ENCODE measurements at regions not wholly inside any gene's neighbourhood (a gene's known extent, or its start where the extent isn't known, plus 50 kb on each side); places are given as distances from the start of the nearest gene placed in this dataset.

- Histone ChIP-seq H3K36me3 (ENCODE audit: control insufficient read depth in 2 of 2, extremely low read depth in 1 of 2, insufficient read depth in 2 of 2, low read length in 2 of 2) (no peaks in the 10 kb centered on the region), H3K4me3 (replicated peaks in 1 of 3; ENCODE audit: insufficient read depth in 1 of 3, low read depth in 1 of 3, low read length in 3 of 3) (no peak overlapping the region), H4K20me1 (replicated peaks; ENCODE audit: control insufficient read depth, extremely low read depth, insufficient read depth, low read length) (no peaks in the 10 kb centered on the region), H3K9me1 (replicated peaks; ENCODE audit: control insufficient read depth, extremely low read depth, insufficient read depth, low read length) (no peaks in the 10 kb centered on the region), H3K27ac (ENCODE audit: insufficient read depth, low read depth, low read length) (no peak overlapping the region), H3K79me2 (ENCODE audit: control insufficient read depth, insufficient read depth, low read length) (no peaks in the 10 kb centered on the region), H3K9me3 (replicated peaks; ENCODE audit: control insufficient read depth, insufficient read depth, low read length) (no peaks in the 10 kb centered on the region), H3K4me2 (ENCODE audit: insufficient read depth, low read length) (no peak overlapping the region), H3K4me1 (ENCODE audit: control insufficient read depth, extremely low read depth, insufficient read depth, low read length) (no peaks in the 10 kb centered on the region), H2AFZ (ENCODE audit: low read depth, low read length) (no peak overlapping the region), H3K27me3 (ENCODE audit: control insufficient read depth in 2 of 2, insufficient read depth in 2 of 2, low read length in 2 of 2) (no peaks in the 10 kb centered on the region), H3K9ac (replicated peaks; ENCODE audit: extremely low read depth, insufficient read depth, low read length) (no peak overlapping the region)
- POLR2A ChIA-PET = no interaction called here
- CTCF ChIA-PET = no interaction called here
- no TSS peak for BruUV-seq (replicated peaks)
- DNase-seq (ENCODE audit: low read depth, low spot score) = no peak
- intact Hi-C loops (cut with micrococcal nuclease) (no loop called here), dilution Hi-C loops (cut with MboI; ENCODE audit: extremely low pct_ligation_motif_present, low sequenced_read_pairs) (no loop called here)
- no peak for FAIRE-seq
- no peak for TF ChIP-seq JUN (IDR thresholded peaks at IDR 0.05; ENCODE audit: borderline replicate concordance, insufficient read depth, insufficient read length, low read depth)
- TF ChIP-seq EZH2 (IDR thresholded peaks at IDR 0.05; ENCODE audit: borderline replicate concordance, low read depth, low read length, severe bottlenecking) = no peak
- TF ChIP-seq POLR2A (IDR thresholded peaks at IDR 0.05; ENCODE audit: low read depth, low read length) = no peak
- no peak for TF ChIP-seq MYC (IDR thresholded peaks at IDR 0.05; ENCODE audit: low read depth, low read length)
- no peak for TF ChIP-seq MAX (IDR thresholded peaks at IDR 0.05; ENCODE audit: insufficient read depth, insufficient read length)
- TF ChIP-seq POLR2AphosphoS5 (IDR thresholded peaks at IDR 0.05; ENCODE audit: insufficient read depth, low read depth, low read length) = no peak
- no peak for TF ChIP-seq FOS (IDR thresholded peaks at IDR 0.05; ENCODE audit: borderline replicate concordance, insufficient read depth, low read length)
- TF ChIP-seq GATA2 (IDR thresholded peaks at IDR 0.05; ENCODE audit: insufficient read depth, insufficient read length, low read depth, low read length) = no peak
- no peak for TF ChIP-seq CTCF (IDR thresholded peaks at IDR 0.05; ENCODE audit: extremely low read depth in 1 of 2, insufficient read depth in 1 of 2, low read depth in 1 of 2, low read length in 2 of 2)
Measured at GRCh38 chr17:72429066-72429638, 308.3 kb downstream of the SOX9 start.
